Right ventricle myocardium inferior (tissue), 1 donor: ENCODE measurements at regions not wholly inside any gene's neighbourhood (a gene's known extent, or its start where the extent isn't known, plus 50 kb on each side); places are given as distances from the start of the nearest gene placed in this dataset.
A peak's percentile ranks its signal among the peaks of the same experiment; 100 is the strongest.
"Not testable (repeated sequence)": the region's sequence is repeated elsewhere in the genome, so short reads cannot be mapped to it uniquely, and the experiment has no call there.

ENCODE experiments used
- ATAC-seq: fragments of 200-7000 bp; cut with Tn5 transposase; one replicate; pipeline ENCODE4 v1.9.1; 2020; ENCODE audit warnings: mild to moderate bottlenecking, moderate library complexity
- DNase-seq: peaks from one replicate; pipeline ENCODE4 v3.0.0; 2021; ENCODE audit errors: missing footprints
- intact Hi-C: fragments of 100-400 bp; cut with DNase I; formaldehyde crosslinking; loops from one replicate; pipeline ENCODE4 v1.11.0; 2022
- donor health status: DM: no; HTN: yes; CAD: no; lungs with severe emphysema.

- intact Hi-C loops, result no loop called here
- DNase-seq, result no peak
- ATAC-seq, result no peak
These were observed 154.9 kb upstream of the ABCA1 start for GRCh38 chr9:105082843-105083242.

- DNase-seq, result no peak
- no peak for ATAC-seq
- intact Hi-C loops, result no loop called here
These were observed 155.3 kb upstream of the ABCA1 start for GRCh38 chr9:105083256-105083655.

DNA sequence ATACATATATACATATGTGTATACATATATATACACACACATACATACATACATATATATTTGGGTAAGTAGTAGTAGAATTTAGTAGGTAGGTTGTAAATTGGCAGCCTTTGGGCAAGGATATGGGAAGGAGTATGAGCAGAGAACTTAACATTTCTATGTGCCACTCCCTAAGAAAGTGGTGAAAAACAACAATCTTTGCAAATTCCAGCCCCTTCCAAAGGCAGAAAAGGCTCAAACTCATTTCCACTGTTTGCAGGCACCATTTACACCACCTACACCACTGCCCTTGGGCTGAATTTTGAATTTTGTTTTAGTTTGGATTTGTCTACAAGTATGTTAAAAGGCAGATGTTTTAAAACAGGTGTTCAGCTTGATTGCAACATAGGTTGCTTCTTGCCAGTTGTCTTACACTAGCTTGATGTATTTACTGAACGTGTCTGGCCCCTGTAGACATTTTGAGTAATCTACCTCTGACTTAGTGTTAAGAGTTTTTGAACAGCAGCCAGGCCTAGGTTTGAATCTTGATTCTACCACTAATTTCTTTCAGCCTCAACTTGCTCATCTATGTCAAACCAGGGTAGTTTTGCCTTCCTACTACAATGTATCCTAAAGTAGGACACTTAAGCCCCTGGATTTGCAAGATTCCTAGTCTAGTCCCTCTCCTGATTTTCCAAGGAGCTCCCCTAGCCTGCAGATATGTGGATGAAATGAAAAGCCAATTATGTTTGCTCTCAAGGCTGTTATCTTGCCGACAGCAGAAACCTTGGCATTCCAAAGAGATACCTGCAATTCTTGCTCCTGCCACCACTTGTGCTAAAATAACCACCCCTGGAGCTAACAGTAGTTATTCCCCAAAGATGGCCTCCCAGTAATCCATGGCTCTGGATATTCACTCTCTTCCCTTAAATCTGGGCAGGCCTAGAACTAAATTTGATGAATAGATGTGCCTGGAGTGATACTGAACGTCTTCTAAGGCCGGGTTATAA is 156.2 kb upstream of the SLC44A1 start:
- intact Hi-C loops, result no loop called here
- DNase-seq (no peak), ATAC-seq (no peak)

- DNase-seq (no peak), ATAC-seq (peak; percentile 26)
- intact Hi-C loops, result no loop called here
These were observed 154.6 kb upstream of the SLC44A1 start for GRCh38 chr9:105089874-105090273.

DNA sequence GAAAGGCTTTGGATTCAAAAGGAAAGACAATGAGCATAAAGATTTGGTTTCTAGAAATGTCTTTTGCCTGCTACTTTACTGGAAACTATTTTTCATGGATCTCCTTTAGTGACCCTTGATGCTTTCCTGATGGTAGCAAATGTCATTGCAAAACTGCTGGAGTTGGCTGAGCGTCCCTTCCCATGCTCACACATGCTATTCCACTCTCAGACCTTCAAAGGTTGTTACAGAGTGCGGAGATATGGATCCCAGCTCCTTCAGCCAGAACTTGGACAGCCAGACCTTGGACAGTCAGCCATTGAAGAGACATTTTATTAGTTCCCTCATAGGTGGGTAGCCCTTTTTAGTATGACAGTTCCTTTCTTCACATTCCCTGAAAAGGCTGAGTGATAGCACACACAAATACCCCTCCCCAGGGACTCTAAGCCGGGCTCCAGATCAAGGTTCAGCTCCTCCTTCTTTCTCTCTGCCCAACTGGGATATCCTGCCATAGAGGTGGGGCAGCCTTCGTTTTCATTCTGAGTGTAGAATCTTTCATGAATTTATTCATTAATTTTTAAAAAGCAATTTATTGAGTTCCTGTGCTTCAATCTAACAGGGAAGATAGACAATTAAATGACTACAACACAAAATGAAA is 153.3 kb upstream of the SLC44A1 start:
- DNase-seq, result no peak
- intact Hi-C loops, result no loop called here
- no peak for ATAC-seq

DNA sequence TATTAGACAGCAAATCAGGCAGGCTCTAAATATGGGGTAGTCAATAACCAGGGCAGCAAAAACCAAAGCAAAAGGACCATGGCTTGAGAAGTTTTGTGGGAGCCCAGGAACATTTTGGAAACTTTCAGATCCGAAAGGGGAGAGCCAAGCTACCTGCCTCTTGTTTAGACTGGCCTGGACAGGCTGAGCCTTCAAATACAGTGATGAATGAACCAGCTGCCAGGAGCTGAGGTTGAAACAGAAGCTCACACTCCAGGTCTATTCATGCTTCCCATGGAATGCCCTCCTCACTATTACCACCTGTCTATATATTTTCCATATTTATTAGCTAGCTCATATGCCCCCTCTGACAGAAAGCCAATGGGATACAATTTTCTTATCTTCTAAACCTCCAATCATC is 150.8 kb upstream of the SLC44A1 start:
- intact Hi-C loops, result no loop called here
- no peak for DNase-seq
- ATAC-seq, result no peak

- intact Hi-C loops, result no loop called here
- DNase-seq, result no peak
- ATAC-seq, result no peak
These were observed 146.1 kb upstream of the SLC44A1 start for GRCh38 chr9:105098370-105098769.

- DNase-seq (no peak), ATAC-seq (no peak)
- intact Hi-C loops, result no loop called here
These were observed 140.7 kb upstream of the SLC44A1 start for GRCh38 chr9:105103776-105104175.

DNA sequence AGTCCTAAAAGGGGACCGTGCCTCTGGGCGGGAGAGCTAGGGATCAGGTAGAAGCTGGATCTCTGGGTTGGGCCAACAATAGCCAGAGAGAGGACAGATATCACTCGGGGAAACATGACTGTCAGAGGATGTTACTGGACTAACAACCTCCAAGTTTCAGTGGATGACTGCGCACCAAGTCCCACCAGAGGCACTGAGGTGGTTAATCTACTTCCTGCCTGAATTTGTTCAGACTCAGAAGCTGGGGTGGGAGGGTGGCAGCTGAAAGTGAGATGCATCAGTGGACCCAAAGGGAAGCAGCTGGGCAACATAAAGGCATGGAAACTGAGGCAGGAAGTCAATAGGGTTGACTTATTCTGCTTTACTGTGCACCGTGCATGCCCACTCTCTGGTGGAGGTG is 130.1 kb upstream of the SLC44A1 start:
- DNase-seq (no peak), ATAC-seq (no peak)
- intact Hi-C loops, result no loop called here

GRCh38 chr9:105114964-105115728 is 129.3 kb upstream of the SLC44A1 start:
- DNase-seq (no peak), ATAC-seq (peak; percentile 63)
- intact Hi-C loops, result no loop called here

- intact Hi-C loops, result no loop called here
- DNase-seq (no peak), ATAC-seq (no peak)
These were observed 128.2 kb upstream of the SLC44A1 start for GRCh38 chr9:105116052-105116868.

- no peak for DNase-seq
- no peak for ATAC-seq
- intact Hi-C loops, result no loop called here
These were observed 127.2 kb upstream of the SLC44A1 start for GRCh38 chr9:105117234-105117633.

DNA sequence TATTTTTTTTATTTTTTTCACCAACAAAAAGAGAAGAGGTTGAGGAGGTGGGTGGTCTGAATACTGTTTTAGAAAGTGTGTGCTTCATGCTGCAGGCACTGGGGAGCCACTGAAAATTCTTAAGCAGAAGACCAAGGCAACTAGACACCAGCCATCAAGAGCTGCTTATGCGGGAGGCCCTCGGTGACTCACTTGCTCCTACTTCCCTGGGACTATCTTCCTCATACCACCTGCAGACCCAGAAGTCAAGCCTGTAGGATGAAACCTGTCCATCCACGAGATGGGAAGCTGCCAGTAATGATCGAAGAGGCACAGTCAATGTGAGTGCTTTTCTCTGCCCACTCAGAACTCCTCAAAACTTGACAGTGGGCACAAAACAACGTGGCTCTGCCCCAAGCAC is 125.8 kb upstream of the SLC44A1 start:
- no peak for DNase-seq
- ATAC-seq, result no peak
- intact Hi-C loops, result no loop called here

DNA sequence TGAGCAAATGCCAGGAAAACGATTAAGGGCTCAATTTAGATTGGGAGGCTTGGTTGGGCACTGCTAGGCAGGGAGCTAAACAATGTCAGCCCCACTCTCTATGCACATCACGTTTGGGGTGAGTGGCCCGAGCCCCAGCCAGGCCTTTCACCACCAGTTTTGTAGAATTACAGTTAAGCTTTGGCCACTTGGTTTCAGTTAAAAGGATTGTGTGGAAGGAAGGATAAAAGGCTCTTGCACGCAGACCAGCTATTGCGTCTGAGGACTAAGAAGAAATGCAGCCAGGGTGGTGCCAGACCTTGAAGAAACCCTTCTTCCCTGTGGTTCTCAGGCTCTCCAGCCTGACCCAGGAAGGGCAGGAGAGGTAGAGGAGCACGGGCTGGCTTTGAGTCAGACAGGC is 125.3 kb upstream of the SLC44A1 start:
- intact Hi-C loops, result no loop called here
- no peak for DNase-seq

DNA sequence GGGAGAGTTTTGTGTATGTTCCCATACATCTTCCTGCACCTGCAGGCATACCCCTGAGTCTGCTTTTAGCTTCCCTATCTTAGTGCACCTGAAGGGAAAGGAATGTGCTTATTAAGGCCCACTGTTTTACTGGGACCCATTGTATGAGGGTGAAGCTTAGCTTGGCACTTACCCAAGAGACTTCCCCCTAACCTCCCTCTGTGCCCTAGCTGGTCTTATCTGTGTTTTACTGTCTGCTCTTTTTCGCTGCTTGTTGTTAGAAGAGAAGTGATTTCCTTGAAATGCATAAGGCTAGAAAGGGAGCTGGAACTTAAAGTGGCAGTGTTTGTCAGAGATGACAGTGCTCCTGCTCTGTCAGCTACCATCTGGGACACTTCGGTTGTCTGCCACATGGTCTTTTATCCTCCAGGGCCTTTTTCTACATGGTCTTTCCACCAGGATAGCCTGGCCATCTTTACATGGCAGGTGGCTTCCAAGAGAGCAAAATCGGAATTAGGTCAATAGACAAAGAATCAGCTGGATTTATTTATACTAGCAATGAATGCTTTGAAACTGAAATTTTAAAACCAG is 122.5 kb upstream of the SLC44A1 start:
- intact Hi-C loops, result no loop called here
- no peak for DNase-seq
- ATAC-seq, result no peak

More for the DNA sequence above, 125.3 kb upstream of the SLC44A1 start:
- ATAC-seq, result no peak

DNA sequence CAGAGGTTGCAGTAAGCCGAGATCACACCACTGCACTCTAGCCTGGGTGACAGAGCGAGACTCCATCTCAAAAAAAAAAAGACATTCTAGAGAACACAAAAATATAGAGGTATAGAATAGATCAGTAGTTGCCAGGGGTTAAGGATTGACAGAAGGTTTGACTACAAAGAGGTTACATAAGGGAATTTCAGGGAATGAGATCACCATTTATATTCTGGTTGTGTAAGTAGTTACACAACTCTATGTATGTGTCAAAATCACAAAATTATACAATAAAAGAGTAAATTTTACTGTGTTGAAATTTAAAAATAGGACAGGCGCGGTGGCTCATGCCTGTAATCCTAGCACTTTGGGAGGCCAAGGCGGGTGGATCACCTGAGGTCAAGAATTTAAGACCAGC is 119.9 kb upstream of the SLC44A1 start:
- ATAC-seq, DNase-seq, intact Hi-C loops: not testable (repeated sequence)

DNA sequence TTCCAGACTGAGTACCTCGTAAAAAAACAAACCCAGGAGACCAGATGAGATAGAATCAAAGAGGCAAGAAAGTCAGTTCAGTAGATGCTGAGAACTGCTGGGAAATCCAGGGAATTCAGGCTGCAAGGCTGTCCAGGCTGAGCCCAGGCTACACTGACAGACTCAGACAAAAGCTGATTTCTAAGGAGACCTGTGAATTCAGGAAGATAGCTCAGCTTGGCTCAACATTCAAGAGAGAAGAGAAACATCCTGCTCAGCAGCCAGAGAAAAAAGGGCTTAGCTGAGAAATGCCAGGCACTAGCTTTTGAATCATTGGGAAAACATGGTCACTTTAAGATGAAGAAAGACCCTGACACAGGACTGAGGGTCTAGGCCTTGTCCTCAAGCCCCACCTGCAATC is 118.2 kb upstream of the SLC44A1 start:
- intact Hi-C loops, result no loop called here
- ATAC-seq, result no peak
- no peak for DNase-seq

GRCh38 chr9:105127863-105128220 is 116.6 kb upstream of the SLC44A1 start:
- intact Hi-C loops, result no loop called here
- no peak for ATAC-seq
- no peak for DNase-seq
